Panc1 (cell line): ENCODE measurements at regions not wholly inside any gene's neighbourhood (a gene's known extent, or its start where the extent isn't known, plus 50 kb on each side); places are given as distances from the start of the nearest gene placed in this dataset.
A peak's percentile ranks its signal among the peaks of the same experiment; 100 is the strongest.

Source experiments
- ATAC-seq: fragments of 200-7000 bp; cut with Tn5 transposase; 2 replicates; pipeline ENCODE4 v1.9.1; 2020; ENCODE audit warnings: mild to moderate bottlenecking, moderate library complexity
- BruUV-seq: library from RNA; stranded (reverse); fragments of 400-500 nt; replicated peaks from 2 replicates; lab custom pipeline; 2021; lab: Mats Ljungman, UMichigan
- CTCF ChIA-PET: fragments of 300-600 bp; sonication (Branson Sonifier 250); formaldehyde crosslinking; loops from one replicate; lab custom pipeline; 2022; ENCODE audit warnings: antibody characterized with exemption; lab: Charles Lee
- POLR2A ChIA-PET: fragments of 300-600 bp; sonication (Branson Sonifier 250); formaldehyde crosslinking; loops from one replicate; lab custom pipeline; 2022; ENCODE audit warnings: antibody characterized with exemption; lab: Charles Lee
- DNase-seq: peaks from one replicate; pipeline ENCODE4 v3.0.0-alpha.2; 2010; ENCODE audit warnings: low read depth, low spot score
- H3K27ac ChIP-seq: 2 replicates; pipeline ENCODE4 v1.5.1; 2011; ENCODE audit warnings: mild to moderate bottlenecking, low read length, inconsistent platforms
- H3K27me3 ChIP-seq: fragments of 200-500 bp; sonication (Bioruptor generic); 2 replicates; pipeline ENCODE4 v1.6.0; 2014; ENCODE audit warnings: low read length, inconsistent platforms; ENCODE audit not compliant: control insufficient read depth, insufficient read depth
- H3K36me3 ChIP-seq: fragments of 200-500 bp; sonication (Bioruptor generic); 2 replicates; pipeline ENCODE4 v1.5.1; 2014; ENCODE audit warnings: inconsistent platforms, mild to moderate bottlenecking, low read length, moderate library complexity; ENCODE audit not compliant: control insufficient read depth, insufficient read depth
- H3K4me1 ChIP-seq: 2 replicates; pipeline ENCODE4 v1.5.1; 2011; ENCODE audit warnings: inconsistent platforms, mild to moderate bottlenecking, low read length, moderate library complexity; ENCODE audit not compliant: control insufficient read depth, insufficient read depth
- H3K4me3 ChIP-seq, 2 experiments: 2 replicates each; pipeline ENCODE4 v1.5.1; 2011 to 2012; ENCODE audit warnings: low read depth in 2 of 2, low read length in 2 of 2, mild to moderate bottlenecking in 2 of 2, inconsistent platforms in 1 of 2, moderate library complexity in 1 of 2
- H3K9me3 ChIP-seq: fragments of 200-500 bp; sonication (Bioruptor generic); 2 replicates; pipeline ENCODE4 v1.5.1; 2014; ENCODE audit warnings: low read depth, mild to moderate bottlenecking, inconsistent platforms, low read length, moderate library complexity; ENCODE audit not compliant: control insufficient read depth, insufficient read depth
- POLR2AphosphoS5 ChIP-seq: IDR thresholded peaks from 2 replicates; pipeline ENCODE4 v1.6.1; 2012; ENCODE audit warnings: mild to moderate bottlenecking, low read depth, low read length, moderate library complexity
- SIN3A ChIP-seq: IDR thresholded peaks from 2 replicates; pipeline ENCODE4 v1.6.1; 2012; ENCODE audit warnings: low read depth, mild to moderate bottlenecking, low read length, moderate library complexity, borderline replicate concordance; ENCODE audit not compliant: insufficient read depth
- TCF7L2 ChIP-seq: IDR thresholded peaks from 2 replicates; pipeline ENCODE4 v1.6.1; 2011; ENCODE audit warnings: mild to moderate bottlenecking, low read depth, low read length, inconsistent platforms
- in situ Hi-C: cut with HindIII; loops from 2 replicates; pipeline ENCODE4 v1.10.0; 2016; ENCODE audit warnings: low sequenced_read_pairs, low pct_unique_long_range_greater_than_20kb
- intact Hi-C: fragments of 100-400 bp; cut with micrococcal nuclease; formaldehyde crosslinking; loops from one replicate; pipeline ENCODE4 v1.10.0; 2022; ENCODE audit not compliant: unreplicated experiment
- TF ChIP-seq, protein P1 (sequence below): fragments of 450-650 bp; IDR thresholded peaks from 2 replicates; pipeline ENCODE4 v1.5.1; 2017; ENCODE audit warnings: mild to moderate bottlenecking
- TF ChIP-seq, protein P2 (sequence below), 2 experiments: IDR thresholded peaks; 2 replicates each; pipeline ENCODE4 v1.6.1; 2011 to 2012; ENCODE audit warnings: low read depth in 2 of 2, control low read depth in 1 of 2, low read length in 1 of 2, mild to moderate bottlenecking in 1 of 2, moderate library complexity in 1 of 2; ENCODE audit not compliant: insufficient read depth in 1 of 2

DNA sequence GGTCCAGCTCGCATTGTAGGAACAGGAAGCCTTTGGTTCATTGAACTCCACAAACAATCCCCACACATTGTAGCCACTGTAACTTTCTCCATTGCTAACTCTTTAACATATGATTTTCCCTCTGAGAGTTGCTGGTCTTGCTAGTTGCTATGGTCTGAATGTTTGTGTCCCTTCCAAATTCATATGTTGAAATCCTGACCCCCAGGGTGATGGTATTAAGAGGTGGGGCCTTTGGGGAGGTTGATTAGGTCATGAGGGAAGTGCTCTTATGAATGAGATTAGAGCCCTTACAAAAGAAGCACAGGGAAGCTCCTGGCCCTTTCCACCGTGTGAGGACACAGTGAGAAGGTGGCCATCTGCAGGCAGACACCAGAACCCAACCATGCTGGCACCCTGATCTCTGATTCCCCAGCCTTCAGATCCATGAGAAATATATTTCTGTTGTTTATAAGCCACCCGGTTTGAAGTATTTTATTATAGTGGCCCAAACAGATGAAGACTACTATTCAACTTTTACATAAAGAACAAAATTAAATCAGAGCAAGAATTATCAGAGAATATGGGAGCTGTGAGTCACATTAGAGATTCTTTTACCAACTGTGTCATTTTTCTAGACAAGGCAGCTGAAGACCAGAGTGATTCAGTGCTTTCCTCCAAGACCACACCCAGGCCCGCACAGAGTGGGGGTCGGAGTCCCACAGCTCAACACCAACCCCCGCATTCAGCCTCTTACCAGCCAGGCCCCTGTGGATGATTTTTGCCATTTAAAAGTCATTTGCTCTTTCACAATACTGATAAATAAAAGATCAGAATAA, 143.0 kb downstream of the SAMD5 start:
- in situ Hi-C loops (no loop called here), intact Hi-C loops (no loop called here)
- Histone ChIP-seq H3K36me3 (no peaks in the 10 kb centered on the region), H3K27me3 (no peaks in the 10 kb centered on the region; the same call in 1 of the 2 replicates), H3K4me3 (no peak overlapping the region), H3K4me1 (no peaks in the 10 kb centered on the region), H3K27ac (no peak overlapping the region), H3K9me3 (no peaks in the 10 kb centered on the region)
- CTCF ChIA-PET, result no interaction called here
- TF ChIP-seq, protein P1, sequence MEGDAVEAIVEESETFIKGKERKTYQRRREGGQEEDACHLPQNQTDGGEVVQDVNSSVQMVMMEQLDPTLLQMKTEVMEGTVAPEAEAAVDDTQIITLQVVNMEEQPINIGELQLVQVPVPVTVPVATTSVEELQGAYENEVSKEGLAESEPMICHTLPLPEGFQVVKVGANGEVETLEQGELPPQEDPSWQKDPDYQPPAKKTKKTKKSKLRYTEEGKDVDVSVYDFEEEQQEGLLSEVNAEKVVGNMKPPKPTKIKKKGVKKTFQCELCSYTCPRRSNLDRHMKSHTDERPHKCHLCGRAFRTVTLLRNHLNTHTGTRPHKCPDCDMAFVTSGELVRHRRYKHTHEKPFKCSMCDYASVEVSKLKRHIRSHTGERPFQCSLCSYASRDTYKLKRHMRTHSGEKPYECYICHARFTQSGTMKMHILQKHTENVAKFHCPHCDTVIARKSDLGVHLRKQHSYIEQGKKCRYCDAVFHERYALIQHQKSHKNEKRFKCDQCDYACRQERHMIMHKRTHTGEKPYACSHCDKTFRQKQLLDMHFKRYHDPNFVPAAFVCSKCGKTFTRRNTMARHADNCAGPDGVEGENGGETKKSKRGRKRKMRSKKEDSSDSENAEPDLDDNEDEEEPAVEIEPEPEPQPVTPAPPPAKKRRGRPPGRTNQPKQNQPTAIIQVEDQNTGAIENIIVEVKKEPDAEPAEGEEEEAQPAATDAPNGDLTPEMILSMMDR, result peak; percentile 24; the same call in 1 of the 2 replicates
- TF ChIP-seq POLR2AphosphoS5, result no peak
- DNase-seq (no peak), ATAC-seq (no peak)
- POLR2A ChIA-PET, result no interaction called here
- BruUV-seq, result no TSS peak

DNA sequence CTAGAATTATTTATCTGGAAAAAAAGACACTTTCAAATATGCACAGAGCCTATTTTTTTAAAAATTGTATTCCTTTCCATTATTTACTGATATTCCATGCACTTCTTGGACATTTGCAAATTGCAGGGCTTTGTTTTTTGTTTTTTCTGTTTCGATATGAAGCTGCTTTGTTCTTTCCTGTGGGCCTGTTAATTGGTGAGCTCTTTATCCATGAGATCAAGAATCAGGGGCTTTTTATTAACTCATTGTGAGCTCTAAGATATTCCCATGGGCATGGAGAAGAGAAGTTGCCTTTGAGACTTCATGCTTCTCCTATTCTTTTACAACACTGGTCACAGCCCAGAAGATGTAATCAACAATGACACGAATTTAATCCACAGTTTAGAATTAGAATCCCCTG, 145.1 kb downstream of the SAMD5 start:
- no peak for DNase-seq
- no TSS peak for BruUV-seq
- no peaks in the 10 kb centered on the region for H3K36me3 ChIP-seq
- no peak overlapping the region for H3K27ac ChIP-seq
- no peaks in the 10 kb centered on the region; the same call in 1 of the 2 replicates for H3K27me3 ChIP-seq
- H3K4me1 ChIP-seq, result no peaks in the 10 kb centered on the region
- ChIA-PET CTCF (no interaction called here), POLR2A (no interaction called here)
- H3K4me3 ChIP-seq, result no peak overlapping the region
- intact Hi-C loops (no loop called here), in situ Hi-C loops (no loop called here)
- TF ChIP-seq, protein P2, sequence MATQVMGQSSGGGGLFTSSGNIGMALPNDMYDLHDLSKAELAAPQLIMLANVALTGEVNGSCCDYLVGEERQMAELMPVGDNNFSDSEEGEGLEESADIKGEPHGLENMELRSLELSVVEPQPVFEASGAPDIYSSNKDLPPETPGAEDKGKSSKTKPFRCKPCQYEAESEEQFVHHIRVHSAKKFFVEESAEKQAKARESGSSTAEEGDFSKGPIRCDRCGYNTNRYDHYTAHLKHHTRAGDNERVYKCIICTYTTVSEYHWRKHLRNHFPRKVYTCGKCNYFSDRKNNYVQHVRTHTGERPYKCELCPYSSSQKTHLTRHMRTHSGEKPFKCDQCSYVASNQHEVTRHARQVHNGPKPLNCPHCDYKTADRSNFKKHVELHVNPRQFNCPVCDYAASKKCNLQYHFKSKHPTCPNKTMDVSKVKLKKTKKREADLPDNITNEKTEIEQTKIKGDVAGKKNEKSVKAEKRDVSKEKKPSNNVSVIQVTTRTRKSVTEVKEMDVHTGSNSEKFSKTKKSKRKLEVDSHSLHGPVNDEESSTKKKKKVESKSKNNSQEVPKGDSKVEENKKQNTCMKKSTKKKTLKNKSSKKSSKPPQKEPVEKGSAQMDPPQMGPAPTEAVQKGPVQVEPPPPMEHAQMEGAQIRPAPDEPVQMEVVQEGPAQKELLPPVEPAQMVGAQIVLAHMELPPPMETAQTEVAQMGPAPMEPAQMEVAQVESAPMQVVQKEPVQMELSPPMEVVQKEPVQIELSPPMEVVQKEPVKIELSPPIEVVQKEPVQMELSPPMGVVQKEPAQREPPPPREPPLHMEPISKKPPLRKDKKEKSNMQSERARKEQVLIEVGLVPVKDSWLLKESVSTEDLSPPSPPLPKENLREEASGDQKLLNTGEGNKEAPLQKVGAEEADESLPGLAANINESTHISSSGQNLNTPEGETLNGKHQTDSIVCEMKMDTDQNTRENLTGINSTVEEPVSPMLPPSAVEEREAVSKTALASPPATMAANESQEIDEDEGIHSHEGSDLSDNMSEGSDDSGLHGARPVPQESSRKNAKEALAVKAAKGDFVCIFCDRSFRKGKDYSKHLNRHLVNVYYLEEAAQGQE (IDR thresholded peaks at IDR 0.05; ENCODE audit: insufficient read depth in 1 of 2, low read depth in 2 of 2, low read length in 1 of 2), result no peak
- TF ChIP-seq, protein P1, result no peak
- no peak for TF ChIP-seq TCF7L2
- no peak for TF ChIP-seq SIN3A
- no peak for TF ChIP-seq POLR2AphosphoS5
- H3K9me3 ChIP-seq, result no peaks in the 10 kb centered on the region
- ATAC-seq, result no peak
